ENCODE measurements at regions not wholly inside any gene's neighbourhood (a gene's known extent, or its start where the extent isn't known, plus 50 kb on each side); places are given as distances from the start of the nearest gene placed in this dataset.

DNA sequence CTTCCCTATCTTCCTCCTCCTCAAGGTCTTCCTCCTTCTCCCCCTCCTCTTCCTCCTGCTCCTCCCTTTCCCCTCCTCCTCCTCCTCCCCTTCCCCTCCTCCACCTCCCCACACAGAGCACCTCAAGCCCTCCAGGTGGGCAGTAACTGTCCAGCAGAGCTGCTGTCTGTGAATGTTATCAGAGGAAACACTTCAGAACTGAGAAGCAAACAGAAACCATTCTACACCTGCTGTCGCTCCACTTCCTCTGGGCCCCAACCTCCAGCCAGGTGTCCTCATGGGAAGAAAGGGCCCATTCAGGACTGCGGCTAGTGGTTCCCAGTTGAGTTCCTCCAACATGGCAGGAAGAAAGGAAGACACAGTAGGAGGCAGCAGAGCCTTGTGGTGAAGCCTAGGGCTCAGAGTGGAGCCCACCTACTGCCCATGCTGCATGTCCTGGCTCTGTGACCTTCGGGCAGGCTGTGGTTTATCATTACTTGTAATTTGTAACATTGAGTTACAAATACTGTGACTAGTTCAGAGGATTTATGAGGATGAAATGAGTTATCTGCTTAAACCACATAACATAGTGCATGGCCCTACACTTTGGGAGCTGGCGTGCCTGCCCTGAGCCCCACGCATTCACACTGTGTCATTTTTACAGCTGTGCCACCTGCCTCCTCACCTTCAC lies 165.9 kb upstream of the ID2 start:
- no peak for TF ChIP-seq TAF1 (conservative IDR thresholded peaks at IDR 0.05)
- TF ChIP-seq, protein P1, sequence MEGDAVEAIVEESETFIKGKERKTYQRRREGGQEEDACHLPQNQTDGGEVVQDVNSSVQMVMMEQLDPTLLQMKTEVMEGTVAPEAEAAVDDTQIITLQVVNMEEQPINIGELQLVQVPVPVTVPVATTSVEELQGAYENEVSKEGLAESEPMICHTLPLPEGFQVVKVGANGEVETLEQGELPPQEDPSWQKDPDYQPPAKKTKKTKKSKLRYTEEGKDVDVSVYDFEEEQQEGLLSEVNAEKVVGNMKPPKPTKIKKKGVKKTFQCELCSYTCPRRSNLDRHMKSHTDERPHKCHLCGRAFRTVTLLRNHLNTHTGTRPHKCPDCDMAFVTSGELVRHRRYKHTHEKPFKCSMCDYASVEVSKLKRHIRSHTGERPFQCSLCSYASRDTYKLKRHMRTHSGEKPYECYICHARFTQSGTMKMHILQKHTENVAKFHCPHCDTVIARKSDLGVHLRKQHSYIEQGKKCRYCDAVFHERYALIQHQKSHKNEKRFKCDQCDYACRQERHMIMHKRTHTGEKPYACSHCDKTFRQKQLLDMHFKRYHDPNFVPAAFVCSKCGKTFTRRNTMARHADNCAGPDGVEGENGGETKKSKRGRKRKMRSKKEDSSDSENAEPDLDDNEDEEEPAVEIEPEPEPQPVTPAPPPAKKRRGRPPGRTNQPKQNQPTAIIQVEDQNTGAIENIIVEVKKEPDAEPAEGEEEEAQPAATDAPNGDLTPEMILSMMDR (IDR thresholded peaks at IDR 0.05; ENCODE audit: low read depth, low read length, missing input control) = no peak
- TF ChIP-seq, protein P2, sequence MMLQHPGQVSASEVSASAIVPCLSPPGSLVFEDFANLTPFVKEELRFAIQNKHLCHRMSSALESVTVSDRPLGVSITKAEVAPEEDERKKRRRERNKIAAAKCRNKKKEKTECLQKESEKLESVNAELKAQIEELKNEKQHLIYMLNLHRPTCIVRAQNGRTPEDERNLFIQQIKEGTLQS (IDR thresholded peaks at IDR 0.05) = no peak
- TF ChIP-seq, protein P3, sequence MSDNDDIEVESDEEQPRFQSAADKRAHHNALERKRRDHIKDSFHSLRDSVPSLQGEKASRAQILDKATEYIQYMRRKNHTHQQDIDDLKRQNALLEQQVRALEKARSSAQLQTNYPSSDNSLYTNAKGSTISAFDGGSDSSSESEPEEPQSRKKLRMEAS (IDR thresholded peaks at IDR 0.05) = no peak
- no peak for TF ChIP-seq GABPA (IDR thresholded peaks at IDR 0.05 in 1 of 2, conservative IDR thresholded peaks at IDR 0.05 in 1 of 2)
- peak in 1 of 2 donors; percentile 6 for TF ChIP-seq RAD21 (IDR thresholded peaks at IDR 0.05)
- TF ChIP-seq, protein P4, sequence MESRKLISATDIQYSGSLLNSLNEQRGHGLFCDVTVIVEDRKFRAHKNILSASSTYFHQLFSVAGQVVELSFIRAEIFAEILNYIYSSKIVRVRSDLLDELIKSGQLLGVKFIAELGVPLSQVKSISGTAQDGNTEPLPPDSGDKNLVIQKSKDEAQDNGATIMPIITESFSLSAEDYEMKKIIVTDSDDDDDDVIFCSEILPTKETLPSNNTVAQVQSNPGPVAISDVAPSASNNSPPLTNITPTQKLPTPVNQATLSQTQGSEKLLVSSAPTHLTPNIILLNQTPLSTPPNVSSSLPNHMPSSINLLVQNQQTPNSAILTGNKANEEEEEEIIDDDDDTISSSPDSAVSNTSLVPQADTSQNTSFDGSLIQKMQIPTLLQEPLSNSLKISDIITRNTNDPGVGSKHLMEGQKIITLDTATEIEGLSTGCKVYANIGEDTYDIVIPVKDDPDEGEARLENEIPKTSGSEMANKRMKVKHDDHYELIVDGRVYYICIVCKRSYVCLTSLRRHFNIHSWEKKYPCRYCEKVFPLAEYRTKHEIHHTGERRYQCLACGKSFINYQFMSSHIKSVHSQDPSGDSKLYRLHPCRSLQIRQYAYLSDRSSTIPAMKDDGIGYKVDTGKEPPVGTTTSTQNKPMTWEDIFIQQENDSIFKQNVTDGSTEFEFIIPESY (IDR thresholded peaks at IDR 0.05) = no peak
